SK-N-DZ (cell line): ENCODE measurements at regions not wholly inside any gene's neighbourhood (a gene's known extent, or its start where the extent isn't known, plus 50 kb on each side); places are given as distances from the start of the nearest gene placed in this dataset.
"Not testable (repeated sequence)": the region's sequence is repeated elsewhere in the genome, so short reads cannot be mapped to it uniquely, and the experiment has no call there.

Experiments
- DNase-seq: peaks from one replicate; pipeline ENCODE4 v3.0.0-alpha.2; 2015; ENCODE audit warnings: low spot score

DNA sequence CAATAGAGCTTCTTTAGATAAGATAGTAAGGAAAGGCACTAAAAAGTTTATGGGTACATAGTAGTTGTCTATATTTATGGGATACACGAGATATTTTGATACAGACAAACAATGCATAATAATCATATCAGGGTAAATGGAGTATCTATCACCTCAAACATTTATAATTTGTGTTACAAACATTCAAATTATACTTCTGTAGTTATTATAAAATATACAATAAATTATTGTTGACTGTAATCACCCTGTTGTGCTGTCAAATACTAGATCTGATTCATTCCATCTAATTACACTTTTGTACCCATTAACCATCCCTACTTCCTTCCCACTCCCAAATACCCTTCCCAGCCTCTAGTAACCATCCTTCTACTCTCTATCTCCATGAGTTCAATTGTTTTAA is 179.7 kb downstream of the FOXG1 start:
- DNase-seq: no peak

DNA sequence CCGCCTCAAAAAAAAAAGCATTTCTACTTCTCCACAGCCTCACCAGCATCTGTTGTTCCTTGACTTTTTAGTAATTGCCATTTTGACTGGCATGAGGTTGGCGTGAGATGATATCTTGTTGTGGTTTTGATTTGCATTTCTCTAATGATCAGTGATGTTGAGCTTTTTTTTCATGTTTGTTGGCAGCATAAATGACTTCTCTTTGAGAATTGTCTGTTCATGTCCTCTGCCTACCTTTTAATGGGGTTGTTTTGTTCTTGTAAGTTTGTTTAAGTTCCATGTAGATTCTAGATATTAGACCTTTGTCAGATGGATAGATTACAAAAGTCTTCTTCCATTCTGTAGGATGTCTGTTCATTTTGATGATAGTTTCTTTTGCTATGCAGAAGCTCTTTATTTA is 182.9 kb downstream of the FOXG1 start:
- DNase-seq: no peak

DNA sequence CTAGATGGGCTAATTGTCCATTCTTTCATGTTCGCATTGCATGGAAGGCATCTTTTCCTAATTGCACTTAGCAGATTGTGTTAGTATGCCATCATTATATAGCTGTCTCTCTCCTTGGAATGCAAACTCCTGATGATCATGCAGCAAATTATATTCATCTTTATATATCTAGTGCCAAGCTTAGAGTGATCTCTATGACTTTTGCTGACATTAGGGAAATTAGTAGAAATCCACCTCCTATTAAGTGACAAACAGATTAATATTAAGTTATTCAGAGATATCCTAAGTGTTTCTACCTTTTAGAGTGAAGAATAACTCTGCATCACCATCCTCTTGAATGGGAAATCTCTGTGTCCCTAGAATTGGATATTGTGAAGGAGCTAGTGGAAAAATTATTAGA is 185.6 kb downstream of the FOXG1 start:
- DNase-seq: no peak

DNA sequence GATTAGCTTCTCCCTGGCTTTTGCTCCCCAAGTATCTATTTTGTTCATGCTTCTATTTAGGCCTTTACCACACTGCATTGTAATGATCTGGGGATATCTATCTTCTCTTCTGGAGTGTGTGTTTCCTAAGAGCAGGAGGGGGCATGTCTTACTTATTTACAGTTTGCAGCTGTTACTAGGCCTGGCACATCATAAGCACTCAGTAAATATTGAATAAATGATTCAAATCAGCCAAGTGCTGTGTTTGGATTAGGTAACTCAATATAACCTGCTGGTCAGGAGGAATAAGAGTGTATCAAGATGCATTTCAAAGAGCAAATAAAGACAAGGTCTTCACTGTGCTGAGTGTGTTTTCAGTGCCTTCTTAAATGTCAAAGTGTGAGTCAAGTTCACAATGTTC is 186.1 kb downstream of the FOXG1 start:
- DNase-seq: no peak

DNA sequence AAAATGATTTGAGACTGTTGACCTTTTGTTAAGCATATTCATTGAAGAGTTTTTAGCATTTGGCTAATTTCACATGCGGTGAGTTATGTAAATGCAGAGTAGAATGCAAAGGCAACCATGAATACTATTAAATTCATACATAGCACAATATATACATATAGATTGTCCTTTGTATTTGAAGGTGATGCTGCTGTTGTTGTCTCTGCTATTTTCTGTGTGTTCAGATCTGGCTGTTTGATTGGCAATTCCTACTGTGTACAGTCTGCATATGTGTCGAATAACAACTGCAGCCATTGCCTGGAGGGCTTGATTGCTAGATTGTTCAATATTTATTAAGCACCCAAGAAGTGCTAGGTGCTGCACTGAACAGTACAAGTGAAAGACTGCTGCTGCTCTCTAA is 187.4 kb downstream of the FOXG1 start:
- no peak for DNase-seq

DNA sequence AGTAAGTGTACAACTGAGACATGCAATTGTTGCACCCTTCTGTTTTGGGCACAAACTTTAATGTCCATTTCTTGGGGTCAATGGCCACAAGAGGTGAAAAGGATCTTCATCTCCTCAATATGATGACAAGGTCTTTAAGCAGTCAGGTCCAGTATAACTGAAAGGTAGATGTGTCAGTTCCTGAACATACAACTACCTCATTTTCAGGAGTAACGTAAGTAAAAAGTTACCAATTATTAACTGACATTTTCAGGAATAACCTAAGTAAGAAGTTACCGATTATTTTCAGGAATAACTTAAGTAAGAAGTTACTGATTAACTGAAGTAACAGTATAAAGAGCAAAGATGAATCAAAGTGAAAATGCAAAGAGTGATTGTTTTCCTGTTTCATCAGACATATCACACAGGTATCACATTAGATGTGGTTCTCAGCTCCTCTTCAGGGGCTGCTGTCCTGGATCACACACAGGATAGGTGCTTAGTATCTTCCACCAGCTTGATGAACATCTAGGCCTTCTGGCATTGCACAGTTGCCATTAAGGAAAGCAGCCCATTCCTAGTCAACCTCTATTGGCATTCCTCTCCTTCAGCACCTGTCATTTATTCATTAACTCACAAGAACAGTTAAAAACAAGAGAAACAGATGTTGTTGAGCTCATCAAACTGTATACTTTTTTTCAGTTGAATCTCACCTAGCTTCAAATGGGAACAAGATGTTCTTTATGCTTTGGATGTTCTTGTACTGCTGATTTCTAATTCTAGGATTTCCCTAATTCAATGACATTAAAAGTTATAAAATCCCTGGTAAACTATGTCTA is 200.0 kb downstream of the FOXG1 start:
- no peak for DNase-seq

DNA sequence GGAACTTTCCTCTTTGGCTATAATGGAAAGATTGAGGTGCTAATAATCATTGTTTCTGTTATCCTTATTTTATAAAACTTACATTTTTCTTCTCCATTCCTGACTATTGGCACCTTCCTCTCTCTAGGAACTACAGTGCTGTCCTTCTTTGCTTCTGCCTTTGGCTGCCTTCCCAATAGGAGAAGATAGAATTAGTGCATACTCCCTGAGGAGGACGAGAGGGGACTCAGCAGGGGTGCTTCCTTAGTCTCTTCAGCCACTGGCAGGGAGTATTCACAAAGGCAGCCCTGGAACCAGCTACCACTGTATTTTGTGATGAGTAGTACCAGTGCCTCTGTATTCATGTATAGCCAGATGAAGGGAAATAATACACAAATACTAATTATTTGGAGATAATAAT is 208.5 kb downstream of the FOXG1 start:
- no peak for DNase-seq

DNA sequence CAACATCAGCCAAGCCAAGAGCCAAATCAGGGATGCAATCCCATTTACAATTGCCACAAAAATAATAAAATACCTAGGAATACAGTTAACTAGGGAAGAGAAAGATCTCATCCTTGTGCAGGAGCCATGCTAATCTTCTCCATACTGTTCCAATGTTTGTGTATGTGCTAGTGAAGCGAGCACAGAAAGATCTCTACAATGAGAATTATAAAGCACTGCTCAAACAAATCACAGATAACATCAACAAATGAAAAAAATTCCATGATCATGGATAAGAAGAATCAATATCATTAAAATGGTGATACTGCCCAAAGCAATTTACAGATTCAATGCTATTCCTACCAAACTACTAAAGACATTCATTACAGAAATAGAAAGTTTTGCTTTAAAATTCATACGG is 215.6 kb downstream of the FOXG1 start:
- no peak for DNase-seq

DNA sequence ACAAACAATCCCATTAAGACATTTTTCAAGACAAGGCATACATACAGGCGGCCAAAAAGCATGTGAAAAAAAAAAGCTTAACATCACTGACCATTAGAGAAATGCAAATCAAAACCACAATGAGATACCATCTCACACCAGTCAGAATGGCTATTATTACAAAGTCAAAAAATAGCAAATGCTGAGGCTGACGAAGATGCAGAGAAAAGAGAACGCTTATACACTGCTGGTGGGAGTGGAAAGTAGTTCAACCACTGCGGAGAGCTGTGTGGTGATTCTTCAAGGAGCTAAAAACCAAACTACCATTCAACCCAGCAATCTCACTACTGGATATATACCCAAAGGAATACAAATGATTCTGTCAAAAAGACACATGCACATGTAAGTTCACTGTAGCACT is 216.7 kb downstream of the FOXG1 start:
- no peak for DNase-seq

DNA sequence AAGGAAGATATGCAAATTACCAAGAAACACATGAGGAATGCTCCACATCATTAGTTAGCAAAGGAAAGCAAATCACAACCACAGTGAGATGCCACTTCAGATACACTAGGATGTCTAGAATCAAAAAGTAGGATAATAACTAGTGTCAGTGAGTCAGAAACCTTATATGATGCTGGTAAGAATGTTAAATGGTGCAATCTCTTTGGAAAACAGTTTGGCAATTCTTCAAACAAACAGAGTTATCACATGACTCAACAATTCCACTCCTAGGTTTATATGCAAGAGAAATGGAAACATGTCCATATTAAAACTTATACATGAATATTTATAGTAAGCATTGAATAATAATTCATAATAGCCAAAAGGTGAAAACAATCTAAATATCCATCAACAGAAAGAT is 220.9 kb downstream of the FOXG1 start:
- no peak for DNase-seq

DNA sequence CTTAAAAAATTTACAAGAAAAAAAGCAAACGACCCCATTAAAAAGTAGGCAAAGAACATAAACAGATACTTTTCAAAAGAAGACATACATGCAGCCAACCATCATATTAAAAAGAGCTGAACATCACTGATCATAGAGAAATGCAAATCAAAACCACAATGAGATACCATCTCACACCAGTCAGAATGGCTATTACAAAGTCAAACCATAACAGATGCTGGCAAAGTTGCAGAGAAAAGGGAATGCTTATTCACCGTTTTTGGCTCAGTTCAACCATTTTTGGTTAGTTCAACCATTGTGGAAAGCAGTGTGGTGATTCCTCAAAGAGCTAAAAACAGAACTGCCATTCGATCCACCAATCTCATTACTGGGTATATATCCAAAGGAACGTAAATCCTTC is 230.6 kb downstream of the FOXG1 start:
- DNase-seq: not testable (repeated sequence)

DNA sequence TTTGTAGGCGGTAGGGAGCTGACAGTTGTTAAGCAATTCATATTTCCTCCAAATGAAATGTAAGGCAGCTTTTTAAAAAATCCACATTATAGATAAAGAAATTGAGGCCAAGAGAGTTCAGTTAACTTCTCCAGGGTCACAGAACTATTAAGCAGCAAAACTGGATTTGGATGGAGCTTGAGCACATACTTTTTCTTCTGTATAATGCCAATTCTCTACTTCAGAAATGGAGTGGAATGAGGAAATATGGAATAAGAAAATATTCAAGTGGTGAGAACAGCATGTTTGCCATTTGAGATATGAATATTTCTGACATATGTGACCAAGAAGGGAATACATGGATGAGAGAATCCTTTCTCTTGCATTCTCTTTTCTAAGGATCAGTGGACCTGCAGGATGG is 233.1 kb downstream of the FOXG1 start:
- no peak for DNase-seq

DNA sequence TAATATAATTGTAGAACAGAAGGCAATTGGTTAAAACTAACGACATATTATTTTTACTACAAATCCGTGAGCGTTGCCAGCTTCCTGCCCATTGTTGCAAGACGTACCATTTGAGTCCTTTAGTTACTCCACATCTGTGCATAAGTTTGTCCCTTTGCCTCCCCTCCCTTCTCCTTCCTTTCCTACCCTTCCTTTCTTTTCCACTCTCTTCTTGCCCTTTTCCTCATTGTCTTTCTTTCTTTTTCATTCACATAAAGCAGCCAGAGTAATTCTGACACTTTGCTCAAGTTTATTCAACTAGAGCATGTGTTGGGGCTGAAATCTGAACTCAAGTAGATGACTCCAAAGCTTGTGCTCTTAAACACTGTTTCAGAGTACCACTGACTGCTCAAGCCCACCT is 239.1 kb downstream of the FOXG1 start:
- DNase-seq: no peak

DNA sequence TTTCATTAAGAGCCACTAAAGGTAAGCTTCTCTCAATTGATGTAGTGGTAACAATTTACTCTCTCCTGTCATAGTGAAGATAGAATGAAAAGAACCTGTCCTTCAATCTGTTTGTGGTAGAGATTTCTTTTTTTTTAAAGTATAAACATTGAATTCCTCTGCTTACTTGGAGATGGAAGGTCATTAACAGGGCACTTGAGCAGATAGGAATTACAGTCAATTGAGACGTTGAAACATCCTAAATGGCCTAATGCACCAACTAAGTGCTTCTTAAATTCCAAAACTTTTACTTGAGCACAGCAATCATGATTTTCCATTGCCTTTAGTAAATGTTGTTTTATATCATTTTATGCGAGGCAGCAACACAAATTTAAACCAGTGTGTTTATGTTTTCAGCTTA is 241.4 kb downstream of the FOXG1 start:
- no peak for DNase-seq

DNA sequence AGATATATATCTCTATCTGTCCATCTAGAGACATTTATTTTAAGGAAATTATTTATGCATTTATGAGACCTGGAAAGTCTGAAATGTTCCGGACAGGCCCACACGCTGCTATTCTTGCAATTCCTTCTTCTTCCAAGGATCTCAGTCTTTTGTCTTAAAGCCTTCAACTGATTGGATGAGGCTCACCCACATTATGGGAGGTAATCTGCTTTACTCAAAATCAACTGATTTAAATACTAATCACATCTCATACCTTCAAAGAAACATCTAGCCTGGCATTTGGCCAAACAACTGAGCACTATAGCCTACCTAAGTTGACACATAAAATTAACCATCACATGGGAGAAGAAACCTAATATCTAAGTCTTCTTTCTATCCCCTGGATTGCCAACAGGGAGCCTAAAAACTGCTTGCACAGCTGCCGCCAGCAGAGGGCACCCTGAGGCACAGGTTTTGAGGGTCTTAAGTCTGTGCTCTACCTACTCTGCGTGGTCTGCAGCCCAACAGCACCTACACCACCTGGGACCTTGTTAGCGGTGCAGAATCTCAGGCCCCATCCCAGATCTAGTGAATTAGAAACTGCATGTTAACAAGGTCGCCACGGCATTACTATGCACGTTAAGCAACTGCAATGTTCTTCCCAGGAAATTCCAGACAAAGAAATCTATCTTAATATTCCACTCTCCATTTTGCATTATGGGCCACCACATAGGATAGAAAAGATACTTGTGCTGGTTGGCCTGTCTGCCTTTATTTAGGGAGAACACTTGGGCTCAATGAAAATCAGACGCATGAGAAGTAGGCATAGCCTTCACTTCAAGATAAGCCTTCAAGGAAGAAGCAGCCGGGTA is 249.7 kb downstream of the FOXG1 start:
- DNase-seq: peak; percentile 51

DNA sequence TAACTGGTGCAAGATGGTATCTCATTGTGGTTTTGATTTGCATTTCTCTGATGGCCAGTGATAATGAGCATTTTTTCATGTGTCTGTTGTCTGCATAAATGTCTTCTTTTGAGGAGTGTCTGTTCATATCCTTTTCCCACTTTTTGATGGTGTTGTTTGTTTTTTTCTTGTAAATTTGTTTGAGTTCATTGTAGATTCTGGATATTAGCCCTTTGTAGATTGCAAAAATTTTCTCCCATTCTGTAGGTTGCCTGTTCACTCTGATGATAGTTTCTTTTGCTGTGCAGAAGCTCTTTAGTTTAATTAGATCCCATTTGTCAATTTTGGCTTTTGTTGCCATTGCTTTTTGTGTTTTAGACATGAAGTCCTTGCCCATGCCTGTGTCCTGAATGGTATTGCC is 256.9 kb downstream of the FOXG1 start:
- DNase-seq: not testable (repeated sequence)

DNA sequence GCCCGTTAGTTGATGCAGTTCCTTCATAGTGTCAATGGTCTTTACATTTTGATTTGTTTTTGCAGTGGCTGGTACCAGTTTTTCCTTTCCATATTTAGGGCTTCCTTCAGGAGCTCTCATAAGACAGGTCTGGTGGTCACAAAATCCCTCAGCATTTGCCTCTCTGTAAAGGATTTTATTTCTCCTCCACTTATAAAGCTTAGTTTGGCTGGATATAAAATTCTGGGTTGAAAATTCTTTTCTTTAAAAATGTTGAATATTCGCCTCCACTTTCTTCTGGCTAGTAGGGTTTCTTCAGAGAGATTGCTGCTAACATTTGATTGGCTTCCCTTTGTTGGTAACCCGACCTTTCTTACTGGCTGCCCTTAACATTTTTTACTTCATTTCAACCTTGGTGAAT is 260.9 kb downstream of the FOXG1 start:
- not testable (repeated sequence) for DNase-seq

DNA sequence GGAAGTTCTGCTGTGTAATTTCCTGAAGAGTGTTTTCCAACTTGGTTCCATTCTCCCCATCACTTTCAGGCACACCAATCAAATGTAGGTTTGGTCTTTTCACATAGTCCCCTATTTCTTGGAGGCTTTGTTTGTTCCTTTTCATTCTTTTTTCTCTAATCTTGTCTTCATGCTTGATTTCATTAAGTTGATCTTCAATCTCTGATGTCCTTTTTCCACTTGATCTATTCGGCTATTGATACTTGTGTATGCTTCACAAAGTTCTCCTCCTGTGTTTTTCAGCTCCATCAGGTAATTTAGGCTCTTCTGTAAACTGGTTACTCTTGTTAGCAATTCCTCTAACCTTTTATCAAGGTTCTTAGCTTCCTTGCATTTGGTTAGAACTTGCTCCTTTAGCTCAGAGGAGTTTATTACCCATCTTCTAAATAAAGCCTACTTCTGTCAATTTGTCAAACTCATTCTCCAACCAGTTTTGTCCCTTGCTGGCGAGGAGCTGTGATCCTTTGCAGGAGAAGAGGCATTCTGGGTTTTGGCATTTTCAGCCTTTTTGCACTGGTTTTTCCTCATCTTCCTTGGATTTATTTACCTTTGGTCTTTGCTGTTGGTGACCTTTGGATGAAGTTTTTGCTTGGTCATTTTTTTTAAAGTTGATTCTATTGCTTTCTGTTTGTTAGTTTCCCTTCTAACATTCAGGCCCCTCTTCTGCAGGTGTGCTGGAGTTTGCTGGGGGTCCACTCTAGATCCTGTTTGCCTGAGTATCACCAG is 261.5 kb downstream of the FOXG1 start:
- DNase-seq: not testable (repeated sequence)

DNA sequence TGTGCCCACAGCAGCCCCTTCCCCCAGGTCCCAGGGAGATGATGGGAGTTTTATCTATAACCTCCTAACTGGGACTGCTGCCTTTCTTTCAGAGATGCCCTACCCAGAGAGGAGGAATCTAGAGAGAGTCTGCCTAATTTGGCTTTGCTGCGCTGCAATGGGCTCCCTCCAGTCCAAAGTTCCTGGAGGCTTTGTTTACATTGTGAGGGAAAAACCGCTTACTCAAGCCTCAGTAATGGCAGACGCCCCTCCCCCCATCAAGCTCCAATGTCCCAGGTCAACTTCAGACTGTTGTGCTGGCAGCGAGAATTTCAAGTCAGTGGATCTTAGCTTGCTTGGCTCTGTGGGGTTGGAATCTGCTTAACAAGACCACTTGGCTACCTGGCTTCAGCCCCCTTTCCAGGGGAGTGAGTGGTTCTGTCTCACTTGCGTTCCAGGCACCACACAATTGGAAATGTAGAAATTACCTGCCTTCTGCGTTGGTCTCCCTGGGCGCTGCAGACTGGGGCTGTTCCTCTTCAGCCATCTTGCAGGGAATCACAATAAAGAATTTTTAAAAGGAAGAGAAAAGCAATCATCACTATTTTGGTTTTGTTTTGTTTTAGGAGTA is 262.5 kb downstream of the FOXG1 start:
- no peak for DNase-seq

DNA sequence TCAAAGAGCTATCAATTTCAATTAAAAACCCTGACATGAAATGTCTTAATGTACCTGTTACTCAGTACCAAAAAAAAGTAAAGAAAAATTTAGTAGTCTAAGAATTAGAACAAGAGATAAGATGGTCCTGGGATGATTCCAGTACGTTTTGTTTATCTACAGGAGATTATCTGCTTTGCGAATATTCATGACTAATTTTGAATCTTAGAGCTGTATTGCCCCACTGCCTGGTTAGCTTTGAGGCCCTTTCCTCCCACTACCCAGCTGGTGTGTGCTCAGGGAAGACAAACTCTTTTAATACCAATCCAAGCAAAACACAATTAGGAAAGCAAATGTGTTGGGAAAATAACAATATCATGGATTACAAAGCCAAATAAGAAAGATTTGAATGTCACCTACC is 263.5 kb downstream of the FOXG1 start:
- no peak for DNase-seq

DNA sequence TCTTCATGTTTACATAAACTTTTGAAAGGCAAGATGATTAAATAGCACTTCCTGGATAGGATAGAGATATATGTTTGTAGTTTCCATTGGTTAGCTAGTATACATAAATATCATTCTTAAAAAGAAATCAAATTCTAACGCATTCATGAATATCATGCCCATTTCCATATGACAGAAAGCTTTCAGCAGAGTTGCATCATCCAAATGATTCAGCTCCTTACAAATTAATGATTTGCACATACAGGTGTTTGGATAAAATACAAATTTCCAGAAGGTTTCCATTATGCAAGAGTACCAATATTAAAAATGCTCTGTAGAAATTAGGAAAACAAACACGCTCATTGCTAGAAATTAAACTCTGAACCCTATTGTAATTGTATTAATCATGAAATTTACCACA is 264.4 kb downstream of the FOXG1 start:
- no peak for DNase-seq

DNA sequence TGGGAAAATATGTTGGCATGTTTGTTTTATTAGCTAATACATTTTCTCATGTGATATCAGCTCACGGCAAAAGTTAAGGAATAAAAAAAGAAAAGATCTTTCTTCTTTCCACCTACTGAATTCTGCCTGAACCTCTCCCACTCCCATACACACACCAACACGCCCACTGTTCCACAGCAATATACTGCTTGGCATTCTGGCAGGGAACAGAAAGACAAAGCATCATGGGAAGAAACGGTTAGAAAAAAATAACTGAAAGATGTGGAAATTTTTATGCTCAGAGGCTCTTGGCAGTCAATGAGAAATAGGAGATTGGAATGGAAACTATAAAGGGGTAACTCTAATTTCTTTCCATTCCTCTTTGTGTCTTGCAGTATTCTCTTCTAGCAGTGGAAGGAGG is 268.5 kb downstream of the FOXG1 start:
- DNase-seq: no peak
